Body of pancreas (tissue), 4 donors: ENCODE measurements at regions not wholly inside any gene's neighbourhood (a gene's known extent, or its start where the extent isn't known, plus 50 kb on each side); places are given as distances from the start of the nearest gene placed in this dataset.
"Not testable (repeated sequence)": the region's sequence is repeated elsewhere in the genome, so short reads cannot be mapped to it uniquely, and the experiment has no call there.

Experiments
- ATAC-seq: fragments of 150-250 bp; one replicate; pipeline ENCODE4 v1.9.1; 2016
- DNase-seq, 4 donors: peaks; one replicate each; pipeline ENCODE4 v3.0.0-alpha.2; 2019
- H3K27ac ChIP-seq, 4 donors: fragments of 200-600 bp; sonication (generic); 1 replicate in 3 of 4; 2 replicates in 1 of 4; pipeline versions ENCODE4 v1.5.1 to v1.6.1; 2016 to 2019; ENCODE audit warnings: mild to moderate bottlenecking in 1 of 4, mixed read lengths in 1 of 4, moderate library complexity in 1 of 4
- H3K27me3 ChIP-seq, 2 donors: fragments of 200-600 bp; sonication (generic); one replicate each; pipeline ENCODE4 v1.6.0; 2016; ENCODE audit warnings: mild to moderate bottlenecking in 1 of 2
- H3K36me3 ChIP-seq, 2 donors: fragments of 200-600 bp; sonication (generic); replicated peaks in 1 of 2; 2 replicates each; pipeline ENCODE4 v1.5.1; 2016; ENCODE audit warnings: low read depth in 2 of 2; ENCODE audit not compliant: insufficient read depth in 1 of 2
- H3K4me1 ChIP-seq: fragments of 200-600 bp; sonication (generic); one replicate; pipeline ENCODE4 v1.6.0; 2016
- H3K4me3 ChIP-seq, 2 donors: fragments of 200-600 bp; sonication (generic); 1 replicate in 1 of 2; 2 replicates in 1 of 2; pipeline ENCODE4 v1.5.1; 2016 to 2019
- H3K9me3 ChIP-seq, 3 donors: fragments of 200-600 bp; sonication (generic); 1 replicate in 2 of 3; 2 replicates in 1 of 3; pipeline ENCODE4 v1.5.1; 2016
- POLR2A ChIP-seq, 3 donors: fragments of 450-650 bp; IDR thresholded peaks; one replicate each; pipeline ENCODE4 v1.6.1; 2016; ENCODE audit warnings: antibody characterized with exemption in 3 of 3, mild to moderate bottlenecking in 2 of 3
- WGBS, 2 donors: methylation state at CpG; one replicate each; pipeline ENCODE4 v1.1.5; 2017; 5-methylcytosine and 5-hydroxymethylcytosine counted together
- intact Hi-C: fragments of 100-400 bp; cut with DNase I; formaldehyde crosslinking; loops from one replicate; pipeline ENCODE4 v1.15.1; 2023
- TF ChIP-seq, protein P1 (sequence below), 7 experiments: fragments of 450-650 bp in 4 of 7; fragments of 200-600 bp in 3 of 7; sonication (generic) in 3 of 7; IDR thresholded peaks; one replicate each; pipeline ENCODE4 v1.5.1; 2016 to 2019; ENCODE audit warnings: antibody characterized with exemption in 7 of 7

DNA sequence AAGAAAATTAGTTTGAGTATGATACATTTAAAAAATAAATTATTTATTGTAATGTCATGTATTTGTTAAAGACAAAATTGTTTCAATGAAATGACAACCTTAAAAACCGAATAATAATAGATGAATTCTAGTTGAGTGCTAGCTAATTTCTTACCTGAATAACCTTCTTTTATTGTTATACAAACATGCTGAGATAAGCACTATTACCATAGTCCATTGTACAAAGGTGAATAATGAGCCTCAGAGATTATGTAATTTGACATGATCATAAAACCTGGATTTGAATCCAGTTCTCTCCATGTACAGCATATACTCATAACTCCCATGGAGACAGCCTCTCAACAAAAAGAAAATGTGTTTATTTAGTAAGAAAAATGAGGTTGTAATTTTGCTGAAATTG is 1512.9 kb downstream of the PCDH19 start:
- Histone ChIP-seq H3K4me3 (no peak overlapping the region), H3K4me1 (no peaks in the 10 kb centered on the region), H3K36me3 (no peaks in the 10 kb centered on the region), H3K27ac (no peak overlapping the region), H3K27me3 (no peaks in the 10 kb centered on the region), H3K9me3 (no peaks in the 10 kb centered on the region)
- ATAC-seq (no peak), DNase-seq (no peak)
- TF ChIP-seq POLR2A (IDR thresholded peaks at IDR 0.05): no peak
- TF ChIP-seq, protein P1, sequence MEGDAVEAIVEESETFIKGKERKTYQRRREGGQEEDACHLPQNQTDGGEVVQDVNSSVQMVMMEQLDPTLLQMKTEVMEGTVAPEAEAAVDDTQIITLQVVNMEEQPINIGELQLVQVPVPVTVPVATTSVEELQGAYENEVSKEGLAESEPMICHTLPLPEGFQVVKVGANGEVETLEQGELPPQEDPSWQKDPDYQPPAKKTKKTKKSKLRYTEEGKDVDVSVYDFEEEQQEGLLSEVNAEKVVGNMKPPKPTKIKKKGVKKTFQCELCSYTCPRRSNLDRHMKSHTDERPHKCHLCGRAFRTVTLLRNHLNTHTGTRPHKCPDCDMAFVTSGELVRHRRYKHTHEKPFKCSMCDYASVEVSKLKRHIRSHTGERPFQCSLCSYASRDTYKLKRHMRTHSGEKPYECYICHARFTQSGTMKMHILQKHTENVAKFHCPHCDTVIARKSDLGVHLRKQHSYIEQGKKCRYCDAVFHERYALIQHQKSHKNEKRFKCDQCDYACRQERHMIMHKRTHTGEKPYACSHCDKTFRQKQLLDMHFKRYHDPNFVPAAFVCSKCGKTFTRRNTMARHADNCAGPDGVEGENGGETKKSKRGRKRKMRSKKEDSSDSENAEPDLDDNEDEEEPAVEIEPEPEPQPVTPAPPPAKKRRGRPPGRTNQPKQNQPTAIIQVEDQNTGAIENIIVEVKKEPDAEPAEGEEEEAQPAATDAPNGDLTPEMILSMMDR (IDR thresholded peaks at IDR 0.05): no peak
- intact Hi-C loops: no loop called here
- 46 to 64% methylated on average over 1 of the region's 1 CpG for WGBS, 2 donors

DNA sequence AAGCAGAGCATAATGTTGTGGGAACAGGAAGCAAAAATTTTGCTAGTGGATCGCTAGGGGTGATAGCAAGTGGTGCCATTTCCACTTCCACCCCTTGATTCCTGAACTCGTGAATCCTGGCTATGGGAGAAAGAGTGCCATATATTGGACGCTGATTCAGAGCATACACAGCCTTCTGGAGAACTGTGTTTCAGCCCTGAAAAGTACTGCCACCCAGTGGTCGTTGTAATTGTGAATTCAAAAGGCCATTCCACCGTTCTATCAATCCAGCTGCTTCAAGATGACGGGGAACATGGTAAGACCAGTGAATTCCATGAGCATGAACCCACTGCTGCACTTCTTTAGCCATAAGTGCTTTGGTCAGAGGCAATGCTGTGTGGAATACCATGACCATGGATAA is 1559.4 kb downstream of the PCDH19 start:
- H3K9me3 ChIP-seq, ATAC-seq, H3K27me3 ChIP-seq, H3K4me1 ChIP-seq, H3K36me3 ChIP-seq, H3K27ac ChIP-seq, intact Hi-C loops, H3K4me3 ChIP-seq: not testable (repeated sequence)
- DNase-seq: peak; percentile 1 to 20 (median 14)
- TF ChIP-seq, protein P1 (IDR thresholded peaks at IDR 0.05): peak in 3 of 7 experiments; percentile 15 to 38 (median 29)
- WGBS, 2 donors: 18% methylated on average over 6 of the region's 6 CpGs; no CpG with 5 or more reads in 1 of the 2 donors
